Heart left ventricle (tissue), 13 donors: ENCODE measurements at regions not wholly inside any gene's neighbourhood (a gene's known extent, or its start where the extent isn't known, plus 50 kb on each side); places are given as distances from the start of the nearest gene placed in this dataset.

Experiments
- CTCF ChIP-seq, 12 donors: fragments of 200-600 bp; sonication (generic) in 4 of 12; IDR thresholded peaks; one replicate each; pipeline versions ENCODE4 v1.5.0 to v1.8.0; 2018 to 2022; ENCODE audit warnings: antibody characterized with exemption in 12 of 12, mild to moderate bottlenecking in 5 of 12
- POLR2A ChIP-seq, 2 donors: fragments of 450-650 bp; IDR thresholded peaks; one replicate each; pipeline ENCODE4 v1.6.1; 2017; ENCODE audit warnings: antibody characterized with exemption in 2 of 2, mild to moderate bottlenecking in 2 of 2, moderate library complexity in 2 of 2
- donor health status: ischemic (EF 13 %, LVEDD 7.1; RV severe dilation, severe dysfunction).
- donor health status: DM: no; HTN: yes; CAD: no.
- donor health status: DM: no; HTN: no; CAD: no.
- donor health status: ischemic (EF 25% LVEDD 6.9; RV normal size, moderate dysfunction).
- donor health status: ischemic (EF 25% LVEDD 5.7; RV mildly dilated, moderate dysfunction).
- donor health status: ischemic (EF 35%, LVEDD 5.7; RV mildly dilated, moderate dysfunction).
- donor health status: nonischemic (EF 11% LVEDD 7.7; RV severe dilation, severe dysfunction).
- donor health status: DM: yes; HTN: yes; CAD: no.
- donor health status: PGD.
- donor health status: ischemic (EF 29% LVEDD 5.4; RV normal size, mild dysfunction).
- donor health status: nonischemic (EF 23%, LVEDD 6.1; RV moderate dilation, normal function).

- no peak for TF ChIP-seq CTCF (IDR thresholded peaks at IDR 0.05)
- TF ChIP-seq POLR2A (IDR thresholded peaks at IDR 0.05), result no peak
Observed at GRCh38 chr12:41743835-41744234, 400.8 kb downstream of the GXYLT1 start.
